IMR-90 (cell line): ENCODE measurements at regions not wholly inside any gene's neighbourhood (a gene's known extent, or its start where the extent isn't known, plus 50 kb on each side); places are given as distances from the start of the nearest gene placed in this dataset.

Experiments used
- ATAC-seq: fragments of 200-7000 bp; cut with Tn5 transposase; 2 replicates; pipeline ENCODE4 v1.9.1; 2020; ENCODE audit warnings: low read depth, mild to moderate bottlenecking, moderate library complexity
- BruUV-seq: library from RNA; stranded (reverse); fragments of 400-500 nt; replicated peaks from 2 replicates; lab custom pipeline; 2021; lab: Mats Ljungman, UMichigan
- CTCF ChIA-PET: fragments of 300-600 bp; formaldehyde crosslinking; extraction: SDS; loops from one replicate; lab custom pipeline; 2021; ENCODE audit warnings: antibody characterized with exemption; lab: Yijun Ruan, JAX
- POLR2A ChIA-PET: fragments of 300-600 bp; sonication (Branson Sonifier 250); formaldehyde crosslinking; loops from one replicate; lab custom pipeline; 2022; ENCODE audit warnings: antibody characterized with exemption; ENCODE audit not compliant: unreplicated experiment; lab: Charles Lee
- DNase-seq: peaks from one replicate; pipeline ENCODE4 v3.0.0; 2013
- H2AFZ ChIP-seq: replicated peaks from 2 replicates; pipeline ENCODE3; 2013; ENCODE audit warnings: low read length, mild to moderate bottlenecking; ENCODE audit not compliant: poor library complexity
- H2AK5ac ChIP-seq: 2 replicates; pipeline ENCODE4 v1.6.1; 2013; ENCODE audit warnings: low read depth, low read length, inconsistent platforms
- H2AK9ac ChIP-seq: replicated peaks from 2 replicates; pipeline ENCODE3; 2013; ENCODE audit warnings: mild to moderate bottlenecking, low read depth, low read length, moderate library complexity; ENCODE audit not compliant: poor library complexity
- H2BK120ac ChIP-seq: 2 replicates; pipeline ENCODE4 v1.6.1; 2013; ENCODE audit warnings: low read depth, low read length, inconsistent platforms
- H2BK15ac ChIP-seq: 3 replicates; pipeline ENCODE4 v1.6.1; 2013; ENCODE audit warnings: low read depth, low read length, inconsistent platforms
- H2BK20ac ChIP-seq: 2 replicates; pipeline ENCODE4 v1.6.1; 2013; ENCODE audit warnings: low read depth, mild to moderate bottlenecking, inconsistent platforms, low read length, moderate library complexity
- H2BK5ac ChIP-seq: 2 replicates; pipeline ENCODE4 v1.6.1; 2013; ENCODE audit warnings: mild to moderate bottlenecking, low read depth, low read length, inconsistent platforms; ENCODE audit not compliant: poor library complexity, severe bottlenecking
- H3K14ac ChIP-seq: replicated peaks from 2 replicates; pipeline ENCODE4 v1.6.1; 2013; ENCODE audit warnings: low read depth, low read length, inconsistent platforms
- H3K18ac ChIP-seq: 2 replicates; pipeline ENCODE4 v1.6.1; 2013; ENCODE audit warnings: low read depth, low read length, control low read depth
- H3K23ac ChIP-seq: 2 replicates; pipeline ENCODE4 v1.6.1; 2013; ENCODE audit warnings: low read depth, low read length, inconsistent platforms
- H3K27ac ChIP-seq: 2 replicates; pipeline ENCODE4 v1.5.1; 2013; ENCODE audit warnings: mild to moderate bottlenecking, control low read depth, low read length; ENCODE audit not compliant: insufficient read depth
- H3K27me3 ChIP-seq: 2 replicates; pipeline ENCODE4 v1.6.1; 2013; ENCODE audit warnings: low read length; ENCODE audit not compliant: control insufficient read depth, insufficient read depth
- H3K36me3 ChIP-seq: 2 replicates; pipeline ENCODE4 v1.6.1; 2013; ENCODE audit warnings: low read length, mixed read lengths; ENCODE audit not compliant: control insufficient read depth, insufficient read depth
- H3K4ac ChIP-seq: 2 replicates; pipeline ENCODE4 v1.6.1; 2013; ENCODE audit warnings: low read depth, low read length, inconsistent platforms
- H3K4me1 ChIP-seq: 2 replicates; pipeline ENCODE4 v1.6.1; 2013; ENCODE audit warnings: low read length, mixed read lengths; ENCODE audit not compliant: control insufficient read depth, insufficient read depth
- H3K4me2 ChIP-seq: 2 replicates; pipeline ENCODE4 v1.6.1; 2013; ENCODE audit warnings: low read depth, mild to moderate bottlenecking, control low read depth, low read length, moderate library complexity
- H3K4me3 ChIP-seq: 2 replicates; pipeline ENCODE4 v1.5.1; 2013; ENCODE audit warnings: low read depth, mild to moderate bottlenecking, control low read depth, low read length, moderate library complexity; ENCODE audit not compliant: insufficient read depth
- H3K56ac ChIP-seq: 2 replicates; pipeline ENCODE4 v1.6.1; 2013; ENCODE audit warnings: low read length, inconsistent platforms; ENCODE audit not compliant: insufficient read depth; ENCODE audit errors: extremely low read depth
- H3K79me1 ChIP-seq, 2 experiments: 2 replicates each; pipeline ENCODE4 v1.6.1; 2013; ENCODE audit warnings: low read length in 2 of 2, inconsistent platforms in 1 of 2, low read depth in 1 of 2
- H3K9ac ChIP-seq: 2 replicates; pipeline ENCODE4 v1.6.1; 2013; ENCODE audit warnings: low read depth, low read length, control low read depth
- H3K9me1 ChIP-seq: 2 replicates; pipeline ENCODE4 v1.6.1; 2013; ENCODE audit warnings: low read length, inconsistent platforms; ENCODE audit not compliant: insufficient read depth
- H3K9me3 ChIP-seq: 2 replicates; pipeline ENCODE4 v1.6.1; 2013; ENCODE audit warnings: low read length; ENCODE audit not compliant: control insufficient read depth, insufficient read depth
- H4K20me1 ChIP-seq: 2 replicates; pipeline ENCODE4 v1.6.1; 2013; ENCODE audit warnings: low read length, inconsistent platforms; ENCODE audit not compliant: insufficient read depth
- H4K5ac ChIP-seq: 2 replicates; pipeline ENCODE4 v1.6.1; 2013; ENCODE audit warnings: mild to moderate bottlenecking, low read depth, low read length, control low read depth
- H4K8ac ChIP-seq, 2 experiments: 2 replicates each; pipeline ENCODE4 v1.6.1; 2013; ENCODE audit warnings: low read depth in 2 of 2, low read length in 2 of 2, control low read depth in 1 of 2, inconsistent platforms in 1 of 2
- H4K91ac ChIP-seq: 2 replicates; pipeline ENCODE4 v1.6.1; 2013; ENCODE audit warnings: low read depth, low read length, inconsistent platforms; ENCODE audit not compliant: insufficient read depth
- BHLHE40 ChIP-seq: fragments of 150-350 bp; IDR thresholded peaks from 2 replicates; pipeline ENCODE4 v1.6.1; 2016; ENCODE audit warnings: mild to moderate bottlenecking, low read depth, low read length
- CHD1 ChIP-seq: IDR thresholded peaks from 2 replicates; pipeline ENCODE4 v1.6.1; 2012; ENCODE audit warnings: low read depth, low read length, improper control_type of control experiment
- ELK1 ChIP-seq: fragments of 150-350 bp; IDR thresholded peaks from 2 replicates; pipeline ENCODE4 v1.6.1; 2016; ENCODE audit warnings: low read depth, mild to moderate bottlenecking, low read length, moderate library complexity, borderline replicate concordance
- FOS ChIP-seq: fragments of 150-350 bp; IDR thresholded peaks from 2 replicates; pipeline ENCODE4 v1.6.1; 2016; ENCODE audit warnings: low read depth, low read length
- MAFK ChIP-seq: IDR thresholded peaks from 2 replicates; pipeline ENCODE4 v1.6.1; 2012; ENCODE audit warnings: low read depth, low read length, improper control_type of control experiment
- MXI1 ChIP-seq: IDR thresholded peaks from 2 replicates; pipeline ENCODE4 v1.6.1; 2012; ENCODE audit warnings: low read depth, mild to moderate bottlenecking, low read length, moderate library complexity, borderline replicate concordance
- NFE2L2 ChIP-seq: fragments of 150-350 bp; IDR thresholded peaks from 2 replicates; pipeline ENCODE4 v1.6.1; 2016; ENCODE audit warnings: low read depth, mild to moderate bottlenecking, low read length
- RAD21 ChIP-seq: IDR thresholded peaks from 2 replicates; pipeline ENCODE4 v1.6.1; 2012; ENCODE audit warnings: low read length, improper control_type of control experiment
- RCOR1 ChIP-seq: IDR thresholded peaks from 2 replicates; pipeline ENCODE4 v1.6.1; 2012; ENCODE audit warnings: mild to moderate bottlenecking, low read length, improper control_type of control experiment; ENCODE audit not compliant: insufficient replicate concordance
- RFX5 ChIP-seq: IDR thresholded peaks from 2 replicates; pipeline ENCODE4 v1.8.0; 2012; ENCODE audit warnings: low read depth, mild to moderate bottlenecking, low read length, moderate library complexity
- WGBS, 2 experiments: methylation state at CpG; one replicate each; pipeline versions ENCODE4 v1.1.5 to v1.1.7; 2013; ENCODE audit warnings: missing lambda C conversion rate in 2 of 2; ENCODE audit not compliant: insufficient read length in 1 of 2; ENCODE audit errors: extremely low coverage in 2 of 2; 5-methylcytosine and 5-hydroxymethylcytosine counted together
- dilution Hi-C: fragments of 300-500 bp; cut with HindIII; formaldehyde crosslinking; loops from one replicate; pipeline ENCODE4 v1.14.3; 2018; ENCODE audit warnings: low sequenced_read_pairs; ENCODE audit not compliant: unreplicated experiment
- in situ Hi-C: fragments of 300-500 bp; cut with MboI; formaldehyde crosslinking; loops from 3 replicates; pipeline ENCODE4 v1.14.3; 2019; ENCODE audit warnings: low sequenced_read_pairs, inconsistent platforms, mixed read lengths
- intact Hi-C: fragments of 100-400 bp; cut with micrococcal nuclease; formaldehyde crosslinking; loops from 2 replicates; pipeline ENCODE4 v1.10.0; 2022

- H3K56ac ChIP-seq: no peak overlapping the region
- H2BK15ac ChIP-seq: no peak overlapping the region
- in situ Hi-C loops: no loop called here
- H2BK20ac ChIP-seq: no peak overlapping the region
- no peak overlapping the region for H3K27ac ChIP-seq
- H2AK5ac ChIP-seq: no peak overlapping the region
- no peak overlapping the region for H2BK120ac ChIP-seq
- BruUV-seq: no TSS peak
- ChIA-PET CTCF (no interaction called here), POLR2A (no interaction called here)
- H3K4me2 ChIP-seq: no peak overlapping the region
- H3K14ac ChIP-seq: no peak overlapping the region
- no peaks in the 10 kb centered on the region for H3K79me1 ChIP-seq
- H3K23ac ChIP-seq: no peak overlapping the region
- no peaks in the 10 kb centered on the region for H3K36me3 ChIP-seq
- WGBS, 2 experiments: 93% methylated on average over 3 of the region's 9 CpGs; no CpG with 5 or more reads in 1 of the 2 experiments
- intact Hi-C loops: no loop called here
- H3K4me1 ChIP-seq: peaks cover 2% of the 10 kb centered on the region; the same call in 1 of the 2 replicates
- no peak overlapping the region for H3K4me3 ChIP-seq
- H3K9me3 ChIP-seq: no peaks in the 10 kb centered on the region; the same call in 1 of the 2 replicates
- H2AK9ac ChIP-seq: no peak overlapping the region
- DNase-seq: no peak
- no peaks in the 10 kb centered on the region; the same call in 1 of the 2 replicates for H3K9me1 ChIP-seq
- no peak overlapping the region for H4K5ac ChIP-seq
- peaks cover 23% of the 10 kb centered on the region for H3K27me3 ChIP-seq
- no peak overlapping the region for H3K9ac ChIP-seq
- no peak overlapping the region for H3K18ac ChIP-seq
- dilution Hi-C loops: no loop called here
- H2AFZ ChIP-seq: no peak overlapping the region
- H4K91ac ChIP-seq: no peak overlapping the region
- no peak for TF ChIP-seq RCOR1
- no peak for TF ChIP-seq BHLHE40
- TF ChIP-seq CHD1: no peak
- no peak for TF ChIP-seq NFE2L2
- TF ChIP-seq ELK1: no peak
- TF ChIP-seq RAD21: no peak
- TF ChIP-seq FOS: no peak
- TF ChIP-seq MAFK: no peak
- no peak for TF ChIP-seq RFX5
- TF ChIP-seq MXI1: no peak
- H3K4ac ChIP-seq: no peak overlapping the region
- no peaks in the 10 kb centered on the region for H4K20me1 ChIP-seq
- ATAC-seq: no peak
- H4K8ac ChIP-seq: no peak overlapping the region
- H2BK5ac ChIP-seq: no peak overlapping the region
Measured at GRCh38 chr2:205860181-205860580, 177.9 kb downstream of the NRP2 start.
